SU-DHL-6 (cell line): ENCODE measurements at regions not wholly inside any gene's neighbourhood (a gene's known extent, or its start where the extent isn't known, plus 50 kb on each side); places are given as distances from the start of the nearest gene placed in this dataset.

Source experiments
- CTCF ChIP-seq: fragments of 200-600 bp; sonication (generic); IDR thresholded peaks from one replicate; pipeline ENCODE4 v1.5.1; 2017; ENCODE audit warnings: antibody characterized with exemption, mild to moderate bottlenecking, low read length, moderate library complexity; ENCODE audit not compliant: insufficient read depth, poor library complexity, severe bottlenecking
- EZH2phosphoT487 ChIP-seq: fragments of 200-600 bp; sonication (generic), shearing (Covaris generic); conservative IDR thresholded peaks from 2 replicates; pipeline ENCODE4 v1.6.1; 2018; ENCODE audit warnings: mild to moderate bottlenecking, antibody characterized with exemption, low read length, moderate library complexity, mixed read lengths

GRCh38 chr6:74937936-74938335 is 267.9 kb downstream of the COL12A1 start:
- TF ChIP-seq EZH2phosphoT487 (no peak), CTCF (no peak)
